ENCODE measurements at regions not wholly inside any gene's neighbourhood (a gene's known extent, or its start where the extent isn't known, plus 50 kb on each side); places are given as distances from the start of the nearest gene placed in this dataset.

- DNase-seq: peak; percentile 15
These were observed 51.4 kb upstream of the SCIN start for GRCh38 chr7:12518920-12519681.

- DNase-seq: no peak
These were observed 50.9 kb upstream of the SCIN start for GRCh38 chr7:12519682-12520009.

Data from activated CD4-positive, alpha-beta T cell treated with anti-CD3 and anti-CD28 coated beads, Interleukin-10, Interleukin-2, amounts not matched to agents 100 ng/mL and 50 ng/mL, durations not matched to agents 16 hours and 8 hours (primary cell).